ENCODE measurements at regions not wholly inside any gene's neighbourhood (a gene's known extent, or its start where the extent isn't known, plus 50 kb on each side); places are given as distances from the start of the nearest gene placed in this dataset.
"Not testable (repeated sequence)": the region's sequence is repeated elsewhere in the genome, so short reads cannot be mapped to it uniquely, and the experiment has no call there.

GRCh38 chr21:18567770-18568169 is 164.2 kb upstream of the TMPRSS15 start:
- not testable (repeated sequence) for DNase-seq

GRCh38 chr21:18588001-18588662 is 184.5 kb upstream of the TMPRSS15 start:
- DNase-seq, result no peak

DNA sequence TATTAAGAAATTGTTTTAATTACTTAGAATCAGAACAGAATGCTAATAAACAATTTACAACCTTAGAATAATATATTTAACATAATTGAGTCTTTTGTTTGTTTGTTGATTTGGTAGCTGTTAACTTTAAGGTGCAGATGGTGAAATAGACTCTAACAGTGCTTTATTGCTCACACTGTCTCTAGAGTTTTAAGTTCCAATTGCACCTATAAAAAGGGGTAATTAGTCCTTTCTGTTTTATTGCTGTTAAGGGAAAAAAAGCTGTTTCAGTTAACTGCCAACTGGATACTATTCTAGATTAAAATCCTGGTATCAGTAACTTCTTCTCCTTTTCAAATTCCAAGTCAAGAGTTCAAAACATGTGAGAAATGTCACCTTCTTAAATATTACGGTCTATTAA is 197.6 kb upstream of the TMPRSS15 start:
- DNase-seq, result no peak

DNA sequence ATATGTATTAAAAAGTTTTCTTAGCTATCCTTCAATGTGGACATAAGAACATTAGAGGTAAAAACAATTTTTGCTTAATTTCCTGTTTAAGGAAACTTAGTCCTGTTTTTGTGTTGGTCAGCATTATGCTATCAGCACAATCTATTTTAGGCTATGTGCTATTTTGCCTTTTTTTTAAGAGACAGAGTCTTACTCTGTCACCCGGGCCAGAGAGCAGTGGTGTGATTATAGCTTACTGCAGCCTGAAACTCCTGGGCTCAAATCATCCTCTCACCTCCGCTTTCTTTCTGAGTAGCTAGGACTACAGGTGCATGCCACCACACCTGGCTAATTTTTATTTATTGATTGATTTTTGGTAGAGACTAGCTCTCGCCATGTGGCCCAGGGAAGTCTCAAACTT is 199.1 kb upstream of the TMPRSS15 start:
- DNase-seq, result no peak

DNA sequence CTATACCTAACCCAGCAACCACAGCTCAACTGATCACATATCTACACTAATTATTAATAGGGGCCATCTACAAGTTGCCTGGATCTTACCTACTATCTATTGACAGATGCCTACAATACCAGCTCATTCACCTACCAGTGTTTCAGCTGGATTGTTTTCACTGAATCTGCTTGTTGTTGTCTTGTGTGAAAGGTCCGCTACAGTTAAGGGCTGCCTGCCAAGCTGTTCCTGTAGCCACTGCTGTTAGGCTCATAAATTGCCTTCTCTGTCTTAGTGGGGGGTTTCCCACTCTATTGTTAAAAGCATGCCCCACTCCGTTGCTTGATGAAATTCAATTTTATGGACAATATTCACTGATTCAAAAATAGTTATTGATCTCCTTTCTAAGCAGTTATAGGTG is 199.7 kb upstream of the TMPRSS15 start:
- no peak for DNase-seq

- no peak for DNase-seq
These were observed 200.4 kb upstream of the TMPRSS15 start for GRCh38 chr21:18603980-18604379.

DNA sequence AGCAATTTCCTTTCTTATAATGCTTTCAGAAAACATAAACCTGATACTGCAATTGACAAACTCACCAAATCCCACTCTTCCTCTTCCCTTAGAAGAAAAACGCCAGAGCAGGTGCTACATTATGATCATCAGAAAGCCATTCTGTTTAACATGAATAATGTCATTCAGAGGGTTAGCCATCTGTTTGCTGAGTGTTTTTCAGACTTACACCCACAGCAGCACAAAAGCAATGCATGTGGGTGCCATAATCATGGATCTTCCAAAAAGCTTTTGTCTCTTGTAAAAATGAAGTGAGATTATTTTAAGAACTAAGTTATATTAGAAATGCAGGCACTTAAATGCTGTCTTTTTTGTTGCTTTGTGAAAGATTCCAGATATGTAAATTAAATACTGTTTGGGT is 204.6 kb upstream of the TMPRSS15 start:
- no peak for DNase-seq

- no peak for DNase-seq
These were observed 210.7 kb upstream of the TMPRSS15 start for GRCh38 chr21:18614303-18614702.

- no peak for DNase-seq
These were observed 213.7 kb upstream of the TMPRSS15 start for GRCh38 chr21:18617291-18617690.

- DNase-seq, result no peak
These were observed 216.9 kb upstream of the TMPRSS15 start for GRCh38 chr21:18620436-18620835.

DNA sequence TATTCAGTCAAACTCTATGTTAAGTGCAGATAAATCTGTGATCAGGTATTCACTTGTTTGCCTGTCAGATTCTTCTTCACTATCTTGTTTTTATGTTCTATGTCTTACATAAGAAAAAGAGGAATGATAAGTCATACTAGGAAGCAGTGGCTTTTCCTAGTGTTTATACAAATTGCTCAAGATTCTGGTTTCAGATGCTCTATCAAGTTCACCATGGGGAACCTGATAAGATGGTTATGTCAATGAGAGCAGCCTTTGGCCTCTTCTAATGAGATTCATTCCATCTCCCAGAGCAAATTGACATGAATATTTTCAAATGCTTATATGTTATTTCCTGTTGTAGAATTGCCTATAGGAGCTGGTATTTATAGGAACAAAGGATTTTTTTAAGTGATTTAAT is 218.8 kb upstream of the TMPRSS15 start:
- no peak for DNase-seq

DNA sequence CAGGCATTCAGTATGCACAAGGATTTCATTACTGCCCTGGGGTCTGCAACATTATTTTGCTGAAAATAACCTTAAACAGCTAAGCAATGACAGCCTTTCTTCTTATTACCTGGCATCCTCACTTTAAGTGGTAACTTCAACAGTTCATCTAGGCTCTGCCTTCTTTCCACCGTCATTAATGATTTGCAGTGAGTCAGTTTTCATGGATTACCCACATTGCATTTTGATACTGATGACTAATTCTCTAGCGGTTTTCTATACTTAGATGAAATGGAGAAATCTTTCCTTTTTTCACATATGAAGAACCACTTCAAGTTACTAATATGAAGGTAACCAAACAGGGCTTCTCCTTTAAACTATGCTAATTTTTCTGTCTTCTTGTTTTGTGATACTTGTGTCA is 226.9 kb upstream of the TMPRSS15 start:
- DNase-seq, result no peak

DNA sequence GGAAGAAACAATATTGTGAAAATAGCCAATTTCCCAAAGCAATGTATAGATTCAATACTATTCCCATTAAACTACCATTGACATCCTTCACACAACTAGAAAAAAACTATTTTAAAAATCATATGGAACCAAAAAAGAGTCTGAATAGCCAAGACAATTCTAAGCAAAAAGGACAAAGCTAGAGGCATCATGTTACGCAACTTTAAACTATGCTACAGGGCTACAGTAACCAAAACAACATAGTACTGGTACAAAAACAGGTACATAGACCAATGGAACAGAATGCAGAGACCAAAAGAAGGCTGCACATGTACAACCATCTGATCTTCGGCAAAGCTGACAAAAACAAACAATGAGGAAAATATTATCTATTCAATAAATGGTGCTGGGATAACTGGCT is 233.3 kb upstream of the TMPRSS15 start:
- no peak for DNase-seq

DNA sequence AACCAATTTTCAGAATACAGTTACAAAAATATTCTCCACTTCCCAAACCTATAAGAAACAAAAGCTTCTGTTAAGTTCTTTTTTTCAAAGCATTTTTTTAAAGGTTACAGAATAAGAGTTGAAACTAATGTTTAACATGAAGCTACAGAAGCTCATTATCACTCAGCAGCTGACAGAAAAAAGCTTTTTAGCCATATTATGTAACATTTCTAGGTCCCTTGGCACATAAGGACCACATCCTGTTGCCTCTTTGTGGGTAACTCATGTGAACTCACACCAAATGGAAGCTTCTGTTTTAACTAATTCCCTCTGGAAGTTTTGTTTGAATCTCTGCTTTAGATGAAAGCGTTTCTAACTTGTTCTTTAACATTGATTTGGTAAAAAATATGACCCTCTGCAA is 242.5 kb upstream of the TMPRSS15 start:
- DNase-seq, result no peak

DNA sequence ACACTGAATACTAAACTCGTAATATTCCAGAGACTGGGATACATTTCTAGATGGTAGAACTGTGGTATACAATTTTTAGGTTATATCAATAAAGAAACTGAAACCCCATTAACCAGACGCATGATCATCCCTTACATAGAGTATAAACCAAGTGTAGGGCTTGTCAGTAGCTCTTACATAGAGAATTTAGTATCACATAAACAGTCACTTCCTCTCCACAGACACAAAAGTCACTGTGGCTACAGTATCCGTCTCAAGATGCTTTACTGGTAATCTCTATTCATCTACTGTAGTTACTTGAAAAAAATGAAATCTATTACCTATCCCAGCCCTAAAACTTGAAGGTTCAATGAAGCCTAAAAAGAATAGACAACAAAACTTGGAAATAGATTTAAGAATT is 252.3 kb upstream of the TMPRSS15 start:
- DNase-seq, result no peak

DNA sequence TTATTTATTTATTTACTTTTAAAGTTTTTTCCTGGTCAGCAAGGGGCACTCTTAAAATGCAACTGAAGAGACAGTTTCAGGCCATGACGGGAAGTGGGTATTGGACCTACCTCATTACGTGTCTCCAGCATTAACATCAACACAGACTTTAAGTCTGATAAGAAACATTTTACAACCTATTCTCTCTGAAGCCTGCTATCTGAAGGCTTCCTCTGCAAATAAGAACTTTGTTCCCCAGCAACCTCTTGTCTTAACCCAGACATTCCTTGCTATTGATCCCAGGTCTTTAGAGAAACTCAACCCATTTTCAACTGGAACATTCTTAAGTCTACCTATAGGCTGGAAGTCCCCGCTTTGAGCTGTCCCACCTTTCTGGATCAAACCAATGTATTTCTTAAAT is 258.3 kb upstream of the TMPRSS15 start:
- DNase-seq, result no peak

GRCh38 chr21:18663663-18664062 is 260.1 kb upstream of the TMPRSS15 start:
- DNase-seq, result no peak

- no peak for DNase-seq
These were observed 263.1 kb upstream of the TMPRSS15 start for GRCh38 chr21:18666725-18667124.

DNA sequence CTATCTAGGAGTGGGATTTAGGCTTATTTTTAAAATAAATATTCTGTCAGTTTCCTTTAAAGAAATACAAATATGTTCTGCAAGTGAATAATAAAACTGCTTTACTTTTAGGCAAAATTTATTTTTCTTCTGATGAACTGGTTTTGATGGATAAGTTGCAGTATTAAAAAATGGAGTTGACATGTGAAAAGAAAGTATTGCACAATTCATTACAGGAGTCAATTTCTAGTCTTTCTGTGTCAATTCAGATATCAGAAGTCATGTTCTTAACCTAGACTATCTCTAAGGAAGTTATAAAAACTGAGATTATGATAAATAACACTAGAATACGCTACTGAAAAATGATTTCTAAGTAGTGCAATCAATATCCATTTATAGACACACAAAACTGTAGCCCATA is 270.2 kb upstream of the TMPRSS15 start:
- DNase-seq, result no peak

DNA sequence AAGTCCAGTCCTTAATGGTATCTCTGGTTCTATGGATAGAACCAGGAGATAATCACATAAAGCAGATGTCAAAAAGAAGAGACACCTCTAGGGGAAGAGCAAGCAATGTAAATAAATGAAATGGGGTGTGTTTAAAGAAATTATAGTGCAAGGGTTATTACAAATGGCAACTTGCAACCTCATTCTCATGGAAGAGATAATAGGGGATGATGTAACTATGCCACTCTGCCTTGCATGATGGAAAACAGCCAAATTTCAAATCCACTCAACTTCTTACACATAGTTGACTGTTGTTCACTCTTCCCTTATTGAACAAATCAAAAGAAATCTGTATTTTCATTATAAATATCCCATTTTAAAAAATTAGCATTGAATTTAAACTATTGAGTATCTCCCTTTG is 274.0 kb upstream of the TMPRSS15 start:
- DNase-seq, result no peak

DNA sequence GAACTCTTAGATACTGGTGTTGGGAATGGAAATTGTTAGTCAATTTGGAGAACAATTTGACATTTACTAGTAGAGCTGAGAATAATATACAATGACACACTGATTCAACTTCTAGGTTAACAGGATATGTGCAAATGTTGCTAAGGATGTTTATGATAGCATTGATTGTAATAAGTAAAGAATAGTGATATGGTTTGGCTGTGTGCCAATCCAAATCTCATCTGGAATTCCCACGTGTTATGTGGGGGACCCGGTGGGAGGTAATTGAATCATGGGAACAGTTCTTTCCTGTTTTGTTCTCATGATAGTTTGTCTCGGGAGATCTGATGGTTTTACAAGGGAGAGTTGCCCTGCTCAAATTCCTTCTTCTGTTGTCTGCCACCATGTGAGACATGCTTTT is 302.4 kb upstream of the TMPRSS15 start:
- DNase-seq, result no peak

DNA sequence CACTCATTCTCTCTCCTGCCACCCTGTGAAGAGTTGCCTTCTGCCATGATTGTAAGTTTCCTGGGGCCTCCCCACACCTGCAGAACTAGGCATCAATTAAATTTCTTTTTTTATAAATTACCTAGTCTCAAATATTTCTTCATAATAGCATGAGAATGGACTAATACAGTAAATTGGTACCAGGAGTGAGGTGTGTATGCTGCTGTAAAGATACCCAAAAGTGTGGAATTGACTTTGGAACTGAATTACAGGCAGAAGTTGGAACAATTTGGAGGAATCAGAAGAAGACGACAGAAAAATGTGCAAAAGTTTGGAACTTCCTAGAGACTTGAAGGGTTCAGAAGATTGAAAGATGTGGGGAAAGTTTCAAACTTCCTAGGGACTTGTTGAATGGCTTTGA is 308.1 kb upstream of the TMPRSS15 start:
- no peak for DNase-seq

DNA sequence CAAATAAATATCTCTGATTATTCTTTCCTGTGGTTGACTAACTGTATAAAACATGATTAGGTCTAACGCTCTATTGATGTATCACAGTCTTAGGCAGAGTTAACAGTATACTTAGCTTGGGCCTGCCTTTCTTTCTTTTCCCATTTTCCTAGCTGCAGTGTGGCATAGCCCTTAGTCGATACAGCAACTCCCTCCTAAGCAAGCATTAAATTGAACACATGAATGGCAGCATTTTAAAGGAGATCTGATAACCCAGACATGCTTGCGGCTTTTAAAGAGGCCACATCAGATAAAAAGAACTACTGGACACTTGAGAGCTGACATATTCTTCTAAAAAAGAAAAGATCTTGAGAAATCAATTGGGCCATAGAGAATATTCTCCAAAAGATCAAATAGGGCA is 312.0 kb upstream of the TMPRSS15 start:
- DNase-seq, result no peak

DNA sequence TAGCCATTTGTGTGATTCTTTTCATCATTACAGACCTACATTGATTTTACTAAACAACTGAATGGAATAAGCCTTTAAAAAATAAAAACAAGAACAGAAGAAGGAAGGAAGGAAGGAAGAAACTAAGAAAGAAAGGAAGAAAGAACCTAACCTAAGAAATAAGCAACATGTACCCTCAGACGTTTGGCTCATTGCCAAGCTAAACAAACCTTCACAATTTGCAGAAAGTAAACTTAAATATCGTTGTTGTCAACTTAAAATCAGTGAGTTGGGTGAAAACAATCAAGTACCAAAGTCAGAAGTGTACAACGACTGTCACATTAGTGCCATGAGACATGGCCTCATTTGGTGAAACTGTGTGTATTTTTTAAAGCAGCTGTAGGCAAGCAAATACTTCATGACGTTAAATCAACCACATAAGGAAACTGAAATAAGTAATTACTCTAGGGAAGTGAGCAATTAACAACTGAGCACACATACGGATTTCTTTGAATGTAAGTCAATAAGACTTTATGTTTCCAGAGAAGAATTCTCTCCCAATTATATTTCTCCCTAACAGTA is 313.1 kb upstream of the TMPRSS15 start:
- no peak for DNase-seq

GRCh38 chr21:18722193-18722592 is 318.6 kb upstream of the TMPRSS15 start:
- no peak for DNase-seq

Measured in right forelimb (tissue), 1 donor.